ENCODE measurements at regions not wholly inside any gene's neighbourhood (a gene's known extent, or its start where the extent isn't known, plus 50 kb on each side); places are given as distances from the start of the nearest gene placed in this dataset.

DNA sequence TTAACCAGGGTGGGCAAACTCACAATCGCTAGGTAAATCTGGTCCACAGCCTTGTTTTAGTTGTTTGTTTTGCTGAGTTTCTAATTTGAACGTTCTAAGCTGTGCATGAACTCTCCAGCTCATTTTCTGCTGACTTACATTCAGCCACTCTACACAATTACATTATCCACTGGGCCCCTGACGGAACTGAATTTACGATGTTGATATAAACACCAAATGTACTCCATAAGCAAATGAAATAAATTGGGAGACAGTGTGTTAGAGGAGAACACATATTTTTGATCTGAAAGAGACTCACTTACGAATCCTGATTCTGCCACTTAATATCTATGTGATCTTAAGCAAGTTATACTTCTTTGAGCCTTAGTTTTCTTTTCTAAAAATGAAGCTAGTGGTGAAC is 393.4 kb downstream of the ZNF608 start:
- TF ChIP-seq CTCF (IDR thresholded peaks at IDR 0.05) (no peak), POLR2A (IDR thresholded peaks at IDR 0.05) (no peak)

Data from lower leg skin (tissue), 3 donors.